ENCODE measurements at regions not wholly inside any gene's neighbourhood (a gene's known extent, or its start where the extent isn't known, plus 50 kb on each side); places are given as distances from the start of the nearest gene placed in this dataset.

DNA sequence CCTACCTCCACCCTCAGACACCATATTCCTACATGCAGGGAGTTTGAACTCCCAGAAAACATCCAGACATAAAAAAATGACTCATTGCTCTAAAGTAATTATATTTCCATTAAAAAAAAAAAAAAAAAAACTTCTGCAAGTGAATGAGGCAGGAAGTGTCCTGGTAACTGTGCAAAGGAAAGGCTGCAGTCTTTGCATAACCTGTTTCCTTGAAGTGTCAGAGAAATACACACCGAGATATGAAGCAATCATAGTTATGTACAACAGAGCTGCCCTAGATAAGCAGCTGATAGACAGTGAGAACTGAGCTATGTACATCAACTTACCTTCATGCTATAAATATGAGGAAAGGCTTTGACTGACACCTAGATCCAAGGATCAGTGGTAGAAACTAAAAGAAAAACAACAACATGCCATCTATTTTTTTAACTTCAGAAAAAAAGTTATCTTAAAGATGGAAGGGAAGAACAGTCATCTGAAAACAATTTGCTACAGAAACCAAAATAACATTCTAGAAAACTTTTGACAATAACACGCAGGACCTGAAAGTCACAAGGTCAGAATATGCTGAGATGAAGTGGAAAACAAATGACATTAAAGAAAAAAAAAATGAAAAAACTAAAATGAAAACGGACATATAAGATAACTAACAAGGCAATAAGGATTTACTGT, 263.2 kb downstream of the SEC23A start:
- DNase-seq, result no peak

DNA sequence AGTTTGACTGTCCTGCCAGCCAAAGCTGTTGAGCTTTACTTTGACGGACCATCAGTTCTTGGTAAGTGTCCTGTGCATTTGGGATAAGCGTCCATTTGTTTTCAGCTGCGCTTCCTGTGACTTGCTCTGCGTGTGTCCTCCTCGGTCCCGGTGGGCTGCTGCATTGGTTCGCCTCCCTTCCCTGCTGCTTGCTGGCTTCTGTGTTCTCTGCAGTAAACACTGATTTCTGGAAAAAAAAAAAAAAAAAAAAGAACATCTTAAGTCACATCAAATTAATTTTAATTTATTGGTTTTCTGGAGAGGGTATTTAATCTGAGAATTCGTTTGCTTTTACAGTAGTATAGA, 264.1 kb downstream of the SEC23A start:
- DNase-seq, result no peak

- no peak for DNase-seq
Observed at GRCh38 chr14:38838049-38838978, 264.7 kb downstream of the SEC23A start.

DNA sequence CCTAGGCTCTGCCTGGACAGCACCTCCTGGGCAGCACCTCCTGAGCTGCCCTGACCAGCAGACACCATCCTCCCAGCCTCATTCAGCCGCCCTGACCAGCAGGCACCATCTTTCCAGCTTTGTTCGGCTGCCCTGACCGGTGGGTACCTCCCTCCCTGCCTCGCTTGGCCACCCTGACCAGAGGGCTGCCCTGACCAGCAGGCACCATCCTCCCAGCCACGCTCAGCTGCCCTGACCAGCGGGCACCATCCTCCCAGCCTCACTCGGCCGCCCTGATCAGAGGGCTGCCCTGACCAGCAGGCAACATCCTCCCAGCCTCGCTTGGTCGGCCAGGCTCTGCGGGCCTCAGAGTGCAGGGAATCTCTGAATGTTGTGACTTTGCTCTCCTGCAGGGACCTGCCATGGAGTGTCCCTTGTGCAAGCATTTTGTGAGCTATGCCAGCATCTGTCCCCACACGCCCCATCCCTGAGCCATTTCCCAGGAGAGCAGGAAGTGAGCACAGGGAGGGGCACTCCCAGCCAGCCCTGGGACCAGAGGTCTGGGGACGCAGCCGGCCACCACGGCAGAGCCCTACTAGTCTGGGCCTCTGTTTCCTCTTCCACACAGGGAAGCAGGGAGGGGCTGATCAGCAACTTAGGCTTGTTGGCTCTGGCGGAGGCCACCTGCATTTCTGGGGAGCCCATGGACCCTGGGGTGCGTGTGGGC, 265.5 kb downstream of the SEC23A start:
- DNase-seq, result no peak

DNA sequence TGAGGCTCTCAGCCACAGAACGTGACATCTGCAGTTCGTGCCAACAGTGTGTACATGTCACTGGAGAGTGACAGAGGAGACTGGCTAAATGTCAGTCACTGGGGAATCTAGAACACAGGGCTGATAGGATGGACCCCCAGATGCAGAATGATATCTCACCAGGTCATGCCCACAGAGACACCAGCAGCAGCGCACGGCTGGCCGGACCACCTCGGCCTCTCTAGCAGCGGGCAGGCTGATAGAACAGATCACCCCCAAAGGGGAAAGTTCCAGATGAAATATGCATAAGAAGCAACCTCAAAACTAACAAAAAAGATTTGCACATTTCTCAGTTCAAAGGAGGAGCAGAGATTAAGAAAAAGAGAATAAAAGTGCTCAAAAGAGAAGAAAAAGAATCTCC, 266.5 kb downstream of the SEC23A start:
- no peak for DNase-seq

GRCh38 chr14:38835874-38836273, 267.2 kb downstream of the SEC23A start:
- no peak for DNase-seq

DNA sequence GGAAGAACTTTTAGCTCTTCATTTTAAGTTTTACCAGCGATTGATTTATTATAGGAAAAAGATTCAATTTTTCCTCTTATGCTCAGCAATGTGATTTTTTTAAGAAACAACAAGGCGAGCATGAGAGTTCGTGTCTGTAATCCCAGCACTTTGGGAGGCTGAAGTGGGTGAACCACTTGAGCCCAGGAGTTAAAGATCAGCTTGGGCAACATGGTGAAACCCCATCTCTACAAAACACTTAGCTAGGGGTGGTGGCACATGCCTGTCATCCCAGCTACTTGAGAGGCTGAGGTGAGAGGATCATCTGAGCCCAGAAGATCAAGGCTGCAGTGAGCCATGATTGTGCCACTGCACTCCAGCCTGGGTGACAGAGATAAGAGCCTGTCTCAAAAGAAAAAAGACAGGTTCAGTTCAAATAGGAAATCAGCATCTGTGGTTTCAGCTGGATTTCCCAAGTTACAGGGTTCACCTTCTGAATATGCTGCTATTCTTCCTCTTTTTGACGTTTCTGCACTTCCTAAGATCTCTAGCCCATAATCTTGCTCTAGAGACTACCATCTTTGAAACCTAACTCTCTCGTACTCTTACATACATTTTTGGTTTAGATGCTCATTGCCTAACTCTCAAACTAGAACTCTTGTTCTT, 274.7 kb downstream of the SEC23A start:
- DNase-seq, result no peak

- DNase-seq, result no peak
Observed at GRCh38 chr14:38824706-38825105, 278.3 kb downstream of the SEC23A start.

GRCh38 chr14:38818555-38818954, 284.5 kb downstream of the SEC23A start:
- no peak for DNase-seq

GRCh38 chr14:38808734-38809455, 294.1 kb downstream of the SEC23A start:
- no peak for DNase-seq

- no peak for DNase-seq
Observed at GRCh38 chr14:38799671-38800070, 303.4 kb downstream of the SEC23A start.

- DNase-seq, result no peak
Observed at GRCh38 chr14:38794677-38795076, 308.4 kb downstream of the SEC23A start.

DNA sequence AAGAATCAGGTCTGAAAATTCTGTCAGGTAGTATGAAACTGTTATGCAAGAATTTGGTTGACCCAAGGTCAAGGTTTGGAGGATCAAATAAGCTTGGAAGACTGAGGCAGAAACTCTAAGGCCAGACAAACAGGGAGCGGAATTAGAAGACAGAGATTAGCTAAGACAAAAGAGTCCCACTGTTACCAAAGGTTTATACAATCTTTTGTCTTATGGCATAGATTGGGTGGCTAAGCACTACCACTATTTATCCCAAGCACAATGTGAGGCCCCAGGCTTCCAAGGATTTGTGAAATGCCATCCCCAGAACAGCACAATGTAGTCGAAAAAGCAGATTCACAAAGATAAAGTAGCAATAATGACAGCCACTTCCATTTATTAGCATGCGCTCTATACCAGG, 311.2 kb downstream of the SEC23A start:
- DNase-seq, result no peak

DNA sequence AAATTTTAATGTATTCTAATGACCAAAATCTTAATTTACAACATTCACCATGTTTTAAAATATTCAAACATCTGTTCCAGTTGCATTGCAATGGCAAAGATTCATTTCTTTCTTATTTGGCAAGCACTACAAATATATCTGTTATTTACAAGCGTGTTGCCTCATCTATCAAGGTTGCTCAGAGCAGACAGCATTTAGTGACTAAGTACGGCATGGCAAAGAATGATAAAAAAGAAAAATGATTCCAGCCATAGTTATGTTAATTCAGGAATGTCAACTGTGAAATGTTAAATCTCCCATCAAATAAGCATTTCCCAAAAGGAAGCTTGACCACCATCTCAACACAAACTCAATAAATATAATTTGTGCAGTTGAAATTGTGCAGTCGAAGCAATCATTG, 312.1 kb downstream of the SEC23A start:
- DNase-seq, result no peak

DNA sequence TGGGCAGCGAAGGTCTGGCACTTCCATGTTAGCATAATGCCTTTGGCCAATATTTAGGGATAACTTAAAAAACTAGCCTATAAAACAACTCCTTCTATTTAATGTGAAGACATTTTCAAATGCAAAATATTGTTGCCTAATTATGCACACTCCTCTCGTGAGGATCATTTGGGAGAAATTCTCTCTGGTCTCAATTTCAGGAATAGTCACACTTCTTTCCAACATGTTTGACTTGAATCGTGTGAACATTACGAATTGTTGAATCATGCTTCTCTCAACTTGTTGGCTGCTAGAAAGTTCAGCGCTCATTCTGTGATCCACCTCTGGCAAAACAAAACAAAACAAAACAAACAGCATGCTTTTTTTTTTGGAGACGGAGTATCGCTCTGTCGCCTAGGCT, 313.2 kb downstream of the SEC23A start:
- DNase-seq, result no peak

DNA sequence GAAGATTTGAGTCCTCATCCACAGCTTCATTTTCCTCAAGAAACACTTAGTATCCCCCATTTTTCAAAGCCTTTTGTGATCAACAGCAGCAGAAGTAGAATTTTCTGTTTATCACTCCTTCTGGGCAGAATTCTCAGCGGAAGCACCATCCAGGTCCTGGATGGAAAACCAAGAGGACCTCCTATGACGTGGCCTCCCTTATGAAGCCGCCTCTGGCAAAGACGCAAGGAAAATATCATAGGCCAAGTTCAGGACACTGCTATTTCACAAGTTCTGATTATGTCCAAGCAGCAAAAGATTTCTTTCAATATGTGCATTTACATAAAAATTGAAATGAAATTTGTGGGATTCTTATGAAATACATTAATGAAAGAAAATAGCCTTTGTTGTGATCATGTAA, 315.0 kb downstream of the SEC23A start:
- DNase-seq, result no peak

- DNase-seq, result no peak
Observed at GRCh38 chr14:38786921-38787320, 316.1 kb downstream of the SEC23A start.

DNA sequence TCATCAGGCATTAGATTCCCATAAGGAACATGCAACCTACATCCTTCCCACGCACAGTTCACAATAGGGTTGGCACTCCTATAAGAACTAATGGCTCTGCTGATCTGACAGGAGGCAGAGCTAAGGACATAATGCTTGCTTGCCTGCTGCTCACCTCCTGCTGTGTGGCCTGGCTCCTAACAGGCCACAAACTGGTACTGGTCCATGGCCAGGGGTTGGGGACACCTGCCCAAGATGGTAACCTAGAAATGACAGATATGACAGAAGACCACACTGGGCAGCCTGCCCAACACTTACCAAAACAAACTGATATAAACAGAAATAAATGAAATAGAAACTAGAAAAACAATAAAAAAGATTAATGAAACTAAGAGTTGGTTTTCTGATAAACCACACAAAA, 325.6 kb downstream of the SEC23A start:
- no peak for DNase-seq

DNA sequence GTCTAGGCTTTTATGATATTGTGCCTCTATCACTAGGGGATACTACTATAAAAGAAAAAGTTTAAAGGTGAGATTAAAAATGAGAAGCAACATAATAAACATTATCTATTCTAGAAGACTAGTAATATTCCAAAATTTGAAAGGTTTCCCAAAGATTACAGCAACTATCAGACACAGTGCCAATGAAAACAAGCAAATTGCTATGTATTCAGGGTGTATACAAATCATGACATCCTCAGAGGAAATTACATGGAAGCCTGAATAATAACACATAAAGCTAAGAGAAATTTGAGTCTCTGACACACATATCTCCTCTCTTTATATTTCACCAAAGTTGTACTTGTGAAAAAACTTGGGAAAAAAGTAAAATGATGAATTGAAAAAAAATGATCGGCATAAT, 327.0 kb downstream of the SEC23A start:
- DNase-seq, result no peak

- no peak for DNase-seq
Observed at GRCh38 chr14:38774162-38774561, 328.9 kb downstream of the SEC23A start.

DNA sequence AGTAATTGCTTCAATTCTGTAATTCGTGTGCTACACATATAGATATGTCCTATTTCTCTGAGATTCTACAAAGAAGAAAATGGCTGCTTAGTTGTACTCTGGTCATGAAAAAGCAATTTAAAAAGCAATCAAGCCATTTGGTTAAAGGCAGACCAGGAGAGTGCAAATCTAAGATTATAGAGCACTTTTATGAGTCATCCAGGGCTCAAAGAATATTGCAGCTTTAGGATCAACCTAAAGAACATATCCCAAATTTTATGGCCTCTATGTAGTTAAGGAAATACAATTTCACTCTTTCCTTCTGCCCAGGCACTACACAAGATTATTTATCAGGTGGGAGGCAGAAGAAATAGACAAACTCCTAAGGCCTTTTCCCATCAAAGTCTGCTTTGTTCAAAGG, 332.8 kb downstream of the SEC23A start:
- no peak for DNase-seq

DNA sequence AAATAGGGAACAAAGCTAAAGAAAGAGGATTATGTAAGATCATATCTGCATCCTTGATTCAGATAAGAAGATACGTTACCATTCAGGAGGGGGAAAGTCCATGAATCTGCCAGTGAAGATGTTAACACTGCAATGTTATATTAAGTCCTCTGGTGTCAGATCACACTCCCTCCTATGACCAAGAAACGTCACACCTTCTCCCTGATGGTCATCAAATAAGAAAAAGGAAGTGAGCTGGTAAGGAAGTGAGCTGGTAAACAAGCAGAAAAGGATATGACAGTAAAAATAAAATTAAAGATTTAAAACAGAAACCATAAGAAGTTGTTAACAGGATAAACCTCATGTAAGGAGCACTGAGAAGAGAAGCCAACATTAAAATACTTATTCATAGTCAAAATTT, 340.2 kb downstream of the SEC23A start:
- DNase-seq, result no peak

All from skin of body (tissue), 1 donor.